ENCODE measurements at regions not wholly inside any gene's neighbourhood (a gene's known extent, or its start where the extent isn't known, plus 50 kb on each side); places are given as distances from the start of the nearest gene placed in this dataset.
"Not testable (repeated sequence)": the region's sequence is repeated elsewhere in the genome, so short reads cannot be mapped to it uniquely, and the experiment has no call there.

DNA sequence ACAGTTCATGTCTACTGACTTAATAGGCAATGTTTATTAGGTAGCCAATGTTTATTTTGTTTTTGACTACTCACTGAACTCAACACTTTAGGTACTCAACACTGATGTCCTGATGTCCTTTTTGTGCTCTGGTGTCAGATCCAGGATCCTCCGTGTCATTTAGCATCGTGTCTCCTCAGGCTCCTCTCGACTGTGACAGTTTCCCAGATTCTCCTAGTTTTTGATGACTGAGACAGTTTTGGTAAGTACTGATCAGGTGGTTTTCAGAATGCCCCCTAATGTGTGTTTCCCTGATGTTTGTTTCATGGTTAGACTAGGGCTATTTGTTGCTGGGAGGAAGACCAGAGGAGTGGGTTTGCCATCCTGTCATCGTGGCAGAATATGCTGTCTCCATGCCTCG lies 719.7 kb upstream of the SOX11 start:
- DNase-seq (ENCODE audit: low spot score): no peak

DNA sequence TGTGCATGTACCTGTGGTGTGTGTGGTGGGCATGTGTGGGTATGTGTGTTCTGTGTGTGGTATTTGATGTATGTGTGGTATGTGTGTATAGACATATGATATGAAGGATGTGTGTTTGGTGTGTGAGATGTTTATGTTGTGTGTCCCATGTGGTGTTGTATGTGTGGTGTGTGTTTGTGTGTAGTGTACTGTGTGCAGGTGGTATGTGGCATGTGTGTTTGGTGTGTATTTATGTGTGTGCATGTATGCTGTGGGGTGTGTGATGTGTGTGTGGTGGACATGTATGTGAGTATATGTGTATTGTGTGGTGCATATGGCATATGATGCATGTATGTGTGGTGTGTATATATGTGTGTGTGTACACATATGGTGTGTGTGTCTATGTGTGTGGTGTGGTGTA lies 718.8 kb upstream of the SOX11 start:
- no peak for DNase-seq (ENCODE audit: low spot score)

DNA sequence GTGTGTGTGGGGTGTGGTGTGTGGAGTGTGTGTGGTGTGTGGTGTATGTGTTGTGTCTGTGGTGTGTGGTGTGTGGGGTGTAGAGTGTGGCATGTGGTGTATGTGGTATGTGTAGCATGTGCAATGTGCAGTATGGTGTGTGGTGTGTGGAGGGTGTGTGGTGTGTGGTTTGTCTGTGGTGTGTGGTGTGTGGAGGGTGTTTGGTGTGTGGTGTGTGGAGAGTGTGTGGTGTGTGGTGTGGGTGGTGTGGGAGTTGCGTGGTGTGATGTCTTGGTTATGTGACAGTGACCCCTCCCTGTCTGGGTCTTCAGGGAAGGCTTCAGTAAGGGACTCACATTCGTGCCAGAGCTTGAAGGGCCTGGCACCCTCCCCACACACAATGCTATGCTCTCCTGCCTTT lies 718.2 kb upstream of the SOX11 start:
- DNase-seq (ENCODE audit: low spot score): no peak

DNA sequence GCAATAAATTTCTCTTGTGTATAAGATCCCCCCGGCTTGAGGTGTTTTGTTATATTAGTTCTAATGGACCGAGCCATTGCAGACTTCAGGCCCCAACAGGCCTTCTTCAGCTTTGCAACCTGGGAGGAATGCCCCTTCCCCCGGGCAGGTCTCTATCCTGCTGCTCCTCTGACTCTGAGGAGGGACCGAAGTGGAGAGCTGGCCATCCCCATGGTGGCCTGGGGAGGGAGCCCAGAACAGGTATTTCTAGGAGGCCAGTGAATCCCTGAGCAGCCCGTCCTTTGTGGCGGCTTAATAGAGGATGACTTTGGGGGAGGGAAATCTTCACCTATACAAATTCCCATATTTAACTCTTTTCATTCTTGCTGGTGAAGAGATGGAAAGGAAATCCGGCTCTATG lies 715.8 kb upstream of the SOX11 start:
- DNase-seq (ENCODE audit: low spot score): no peak

DNA sequence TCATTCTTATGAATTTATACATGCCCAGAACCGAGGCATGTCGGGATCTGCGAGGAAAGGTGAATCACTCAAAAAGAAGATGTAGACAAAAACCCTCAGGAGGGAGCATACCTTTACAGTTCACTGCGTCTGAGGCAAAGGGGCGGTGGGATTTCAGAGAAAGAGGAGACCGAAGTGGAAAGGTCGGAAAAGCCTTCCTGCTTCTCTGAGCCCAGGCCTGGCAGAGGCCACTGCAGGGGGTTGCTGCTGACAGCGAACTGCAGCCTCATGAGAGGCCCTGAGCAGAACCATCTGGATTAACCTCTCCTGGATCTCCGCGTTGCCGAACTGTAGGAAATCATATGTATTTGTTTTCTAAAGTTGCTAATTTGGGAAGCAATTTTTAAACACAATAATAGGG lies 713.1 kb upstream of the SOX11 start:
- DNase-seq (ENCODE audit: low spot score): no peak

DNA sequence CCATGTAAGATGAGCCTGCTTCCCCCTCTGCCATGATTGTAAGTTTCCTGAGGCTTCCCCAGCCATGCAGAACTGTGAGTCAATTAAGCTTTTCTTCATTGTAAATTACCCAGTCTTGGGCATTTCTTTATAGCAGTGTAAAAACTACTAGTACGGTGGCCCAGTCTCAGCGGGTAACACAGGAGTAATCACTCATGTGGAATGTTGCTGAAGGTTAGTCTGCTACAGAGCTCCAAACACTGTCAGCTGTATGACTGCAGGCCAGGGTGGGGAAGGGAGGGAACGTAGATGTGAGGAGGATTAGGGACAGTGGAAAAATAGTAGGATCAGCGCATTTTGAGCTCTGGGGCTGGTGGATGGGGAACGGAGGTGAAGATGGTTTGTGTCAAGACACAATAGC lies 711.2 kb upstream of the SOX11 start:
- no peak for DNase-seq (ENCODE audit: low spot score)

DNA sequence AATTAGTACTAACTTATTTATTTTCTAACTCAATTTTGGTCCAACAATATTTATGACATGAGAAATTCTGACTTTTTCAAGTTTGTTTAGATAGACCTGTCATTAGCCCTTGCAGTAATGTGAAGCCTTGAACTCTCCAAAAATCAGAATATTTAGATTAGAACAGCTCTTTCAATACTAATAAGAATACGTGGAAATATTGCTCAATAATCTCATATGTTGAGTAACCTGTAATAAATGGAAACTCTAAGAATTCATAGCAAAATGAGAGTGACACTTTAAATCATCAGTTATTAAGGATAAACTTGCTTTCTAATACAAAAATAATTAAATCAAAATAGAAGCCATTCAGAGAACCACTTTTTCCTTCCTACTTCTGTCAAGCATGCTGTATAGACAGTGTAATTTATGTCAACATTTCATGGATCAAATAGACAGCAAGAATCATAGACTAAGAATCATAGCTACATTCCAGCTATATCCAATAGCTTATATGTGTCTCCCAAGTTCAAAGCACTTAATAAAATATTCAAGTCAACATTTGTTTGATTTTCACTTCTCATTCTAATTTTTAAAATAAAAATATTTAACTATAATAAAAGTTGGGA lies 710.3 kb upstream of the SOX11 start:
- DNase-seq (ENCODE audit: low spot score): no peak

DNA sequence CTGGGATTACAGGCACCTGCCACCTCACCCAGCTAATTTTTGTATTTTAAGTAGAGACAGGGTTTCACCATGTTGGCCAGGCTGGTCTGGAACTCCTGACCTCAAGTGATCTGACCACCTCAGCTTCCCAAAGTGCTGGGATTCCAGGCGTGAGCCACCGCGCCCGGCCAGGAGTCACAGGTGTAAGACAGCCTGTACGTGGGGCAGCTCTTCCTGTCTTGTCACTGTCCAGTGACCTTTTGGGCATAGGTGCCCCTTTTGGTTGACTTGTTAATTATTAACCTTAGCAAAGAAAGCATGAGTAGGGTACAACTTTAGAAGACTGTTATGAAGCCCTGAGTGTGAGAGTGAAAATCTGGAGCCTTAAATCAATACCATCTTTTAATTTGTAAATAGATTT lies 703.7 kb upstream of the SOX11 start:
- DNase-seq (ENCODE audit: low spot score): not testable (repeated sequence)

DNA sequence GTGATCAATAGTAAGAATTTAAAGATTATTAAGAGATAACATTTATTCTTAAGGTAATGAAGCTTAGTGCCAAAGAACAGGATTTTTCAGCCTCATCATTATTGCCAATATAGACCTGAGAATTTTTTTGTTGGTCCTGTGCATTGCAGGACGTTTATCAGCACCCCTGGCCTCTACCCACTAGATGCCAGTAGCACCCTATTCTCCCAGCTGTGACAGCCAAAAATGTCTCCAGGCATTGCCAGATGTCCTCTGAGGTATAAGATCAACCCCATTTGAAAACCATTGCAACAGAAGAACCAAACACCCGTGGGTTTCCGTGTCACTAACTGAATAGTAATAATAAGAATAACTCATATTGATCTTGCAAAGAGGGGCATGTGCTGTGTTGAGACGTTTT lies 700.0 kb upstream of the SOX11 start:
- no peak for DNase-seq (ENCODE audit: low spot score)

DNA sequence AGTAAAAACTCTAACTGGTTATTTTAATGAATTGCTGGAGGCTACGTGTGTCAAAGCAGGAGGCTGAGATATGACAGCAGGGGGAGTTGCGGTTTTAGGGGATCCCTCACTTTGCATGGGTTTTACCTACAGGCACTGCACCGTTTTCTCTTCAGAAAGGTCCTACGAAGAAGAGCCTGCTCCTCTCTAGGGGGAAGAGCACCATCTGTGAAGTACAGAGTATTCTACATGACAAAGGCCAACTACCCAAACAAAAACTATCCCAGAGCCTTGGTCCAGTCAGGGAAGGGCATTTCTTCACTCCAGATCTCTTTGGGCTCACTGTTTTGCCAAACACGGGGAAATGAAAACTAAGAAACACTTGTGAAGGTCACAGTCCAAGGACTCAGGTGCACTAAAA lies 696.7 kb upstream of the SOX11 start:
- no peak for DNase-seq (ENCODE audit: low spot score)

DNA sequence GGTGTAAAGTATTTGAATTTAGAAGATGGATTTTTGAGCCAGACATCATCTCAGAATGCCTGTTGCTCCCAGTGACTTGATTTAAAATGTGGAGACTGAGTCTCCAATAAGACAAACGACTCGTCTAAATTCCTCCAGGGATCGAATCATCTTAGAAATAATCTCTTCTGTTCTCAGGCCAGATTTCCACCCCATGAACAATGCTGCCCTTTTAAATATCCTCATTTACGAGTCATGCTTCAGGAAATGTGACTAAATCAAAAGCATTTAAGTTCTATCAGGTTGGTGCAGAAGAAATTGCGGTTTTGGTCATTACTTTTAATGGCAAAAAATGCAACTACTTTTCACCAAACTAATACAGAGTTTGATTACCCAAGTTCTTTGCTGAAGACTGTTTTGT lies 684.6 kb upstream of the SOX11 start:
- no peak for DNase-seq (ENCODE audit: low spot score)

DNA sequence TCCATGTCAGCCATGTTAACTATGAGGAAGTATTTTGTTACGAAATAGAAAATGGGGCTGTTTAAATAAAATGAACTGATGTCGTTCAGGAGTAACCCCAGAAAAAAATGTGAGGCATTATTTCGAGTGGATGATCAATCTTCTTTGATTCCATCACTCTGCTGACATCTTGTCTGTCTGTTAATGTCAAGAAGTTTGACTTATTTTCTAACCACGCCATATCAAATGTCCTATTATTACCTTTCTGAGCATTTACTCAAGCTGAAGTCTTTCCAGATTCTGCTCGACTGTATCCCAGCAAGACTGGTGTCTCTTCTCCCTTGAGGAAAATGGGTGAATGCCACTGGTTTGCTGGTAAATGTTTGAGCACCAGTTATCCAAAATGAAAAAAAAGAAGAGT lies 672.9 kb upstream of the SOX11 start:
- no peak for DNase-seq (ENCODE audit: low spot score)

DNA sequence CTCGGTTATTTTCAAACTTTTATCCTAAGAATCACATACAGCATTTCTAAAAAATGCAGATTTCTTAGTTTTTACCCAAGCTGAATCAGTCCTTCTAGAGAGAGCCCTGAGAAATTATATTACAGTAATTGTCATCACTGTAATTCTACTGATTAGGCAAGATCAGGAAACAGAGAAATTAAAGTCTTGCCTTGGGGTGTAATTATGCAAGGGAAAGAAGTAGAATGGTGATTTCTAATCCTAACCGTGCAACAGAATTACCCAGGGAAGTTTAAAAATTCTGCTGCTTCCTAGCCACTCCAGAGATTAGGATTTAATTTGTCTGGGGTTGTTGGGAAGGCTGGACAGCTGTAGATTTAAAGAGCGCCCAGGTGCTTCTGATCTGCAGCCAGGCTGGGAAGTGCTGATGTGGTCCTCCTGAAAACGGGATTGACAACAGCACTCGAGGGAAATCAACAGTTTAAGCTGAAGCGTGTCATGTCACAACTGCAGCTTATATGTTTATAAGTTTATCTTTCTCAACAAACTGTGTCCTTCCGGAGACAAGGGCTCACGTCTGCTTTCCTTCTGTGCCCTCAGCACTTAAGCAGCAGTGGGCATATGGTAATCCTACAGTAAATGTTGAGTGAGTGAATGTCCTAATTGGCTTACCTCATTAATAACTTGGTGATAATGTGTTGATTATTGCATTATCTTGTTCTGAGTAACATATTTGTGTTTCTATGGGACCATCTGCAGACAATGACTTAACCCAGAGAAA lies 671.9 kb upstream of the SOX11 start:
- DNase-seq (ENCODE audit: low spot score): no peak

DNA sequence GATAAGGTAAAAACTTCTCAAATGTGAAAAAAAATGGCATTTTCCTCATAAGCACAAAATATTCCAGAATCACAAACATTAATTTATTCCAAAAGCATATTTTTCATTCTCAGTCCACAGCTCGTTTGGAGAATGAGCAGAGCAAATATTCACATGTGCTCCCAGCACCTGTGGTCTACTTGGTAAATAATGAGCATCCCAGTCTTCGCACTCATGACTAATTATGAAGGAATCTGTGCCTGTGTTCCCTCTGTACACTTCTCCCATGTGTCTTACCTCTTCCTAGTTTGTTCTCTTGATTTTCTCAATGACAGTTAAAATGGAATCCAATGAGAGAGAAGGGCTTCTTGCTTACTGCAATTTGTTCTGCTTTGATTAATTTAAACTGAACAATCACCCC lies 671.0 kb upstream of the SOX11 start:
- DNase-seq (ENCODE audit: low spot score): no peak

DNA sequence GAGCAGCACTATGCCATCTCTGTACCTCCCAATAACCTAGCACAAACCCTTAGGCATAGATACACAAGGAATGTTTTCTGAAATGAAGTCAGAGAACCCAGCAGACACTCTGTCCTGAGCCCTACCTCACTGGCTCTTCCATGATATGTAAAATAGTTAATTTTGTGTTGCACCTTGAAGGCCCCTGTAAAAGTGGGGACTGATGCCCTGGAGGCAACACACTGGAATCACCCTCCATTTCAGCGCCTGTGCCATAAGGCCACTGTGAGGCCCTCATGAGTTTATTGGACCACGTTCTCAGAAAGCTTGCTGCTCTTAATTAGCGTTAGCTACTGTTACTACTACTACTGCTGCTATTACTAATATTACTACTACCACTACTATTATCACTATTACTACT lies 670.1 kb upstream of the SOX11 start:
- no peak for DNase-seq (ENCODE audit: low spot score)

DNA sequence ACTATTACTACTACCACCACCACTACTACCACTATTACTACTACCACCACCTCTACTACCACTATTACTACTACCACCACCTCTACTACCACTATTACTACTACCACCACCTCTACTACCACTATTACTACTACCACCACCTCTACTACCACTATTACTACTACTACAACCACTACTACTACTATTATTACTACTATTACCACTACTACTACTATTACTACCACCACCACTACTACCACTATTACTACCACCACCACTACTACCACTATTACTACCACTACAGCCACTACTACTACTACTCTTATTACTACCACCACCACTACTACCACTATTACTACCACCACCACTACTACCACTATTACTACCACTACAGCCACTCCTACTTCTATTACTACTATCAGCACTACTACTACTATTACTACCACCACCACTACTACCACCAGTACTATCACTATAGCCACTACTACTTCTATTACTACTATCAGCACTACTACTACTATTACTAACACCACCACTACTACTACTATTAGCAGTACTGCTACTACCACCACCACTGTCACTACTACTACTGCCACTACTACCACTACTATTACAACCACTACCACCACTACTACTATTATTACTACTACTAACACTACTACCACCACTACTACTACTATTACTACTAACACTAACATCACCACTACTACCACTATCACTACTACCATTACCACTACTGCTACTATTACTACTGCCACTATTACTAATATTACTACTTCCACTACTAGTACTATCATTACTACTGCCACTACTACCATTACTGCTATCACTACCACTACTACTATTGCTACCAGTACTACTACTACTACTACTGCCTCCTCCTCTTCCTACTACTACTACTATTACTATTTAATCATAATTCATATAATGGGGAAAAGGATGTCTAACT lies 669.2 kb upstream of the SOX11 start:
- not testable (repeated sequence) for DNase-seq (ENCODE audit: low spot score)

DNA sequence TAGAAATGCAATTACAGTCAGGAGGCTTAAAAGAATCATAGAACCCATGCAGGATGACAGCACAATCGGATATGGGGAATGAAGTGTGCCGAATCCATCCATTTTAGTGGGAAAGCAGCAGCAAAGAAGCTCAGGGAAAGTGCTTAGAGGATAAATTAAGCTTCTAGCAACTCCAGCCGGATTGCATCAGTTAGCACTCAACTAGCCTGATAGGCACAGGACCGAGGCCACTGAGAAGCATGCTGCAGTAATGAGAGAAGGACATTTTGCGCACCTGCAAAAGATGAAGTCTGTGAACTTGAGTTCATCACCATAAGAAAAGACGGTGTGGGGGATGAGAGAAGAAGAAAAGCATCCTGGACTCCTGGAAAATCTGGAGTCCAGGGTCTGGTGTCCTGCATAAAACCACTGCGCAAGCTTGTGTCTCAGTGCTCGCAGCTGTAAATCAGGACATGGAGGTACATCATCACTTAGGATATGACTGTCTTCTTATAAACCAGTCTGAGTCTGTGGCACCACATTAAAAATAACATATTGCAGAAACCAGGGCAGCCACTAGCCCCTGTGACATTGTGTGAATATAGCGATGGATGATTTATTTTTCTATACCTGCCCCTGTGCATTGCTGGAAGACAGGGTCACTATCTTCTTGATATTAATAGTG lies 665.5 kb upstream of the SOX11 start:
- no peak for DNase-seq (ENCODE audit: low spot score)

DNA sequence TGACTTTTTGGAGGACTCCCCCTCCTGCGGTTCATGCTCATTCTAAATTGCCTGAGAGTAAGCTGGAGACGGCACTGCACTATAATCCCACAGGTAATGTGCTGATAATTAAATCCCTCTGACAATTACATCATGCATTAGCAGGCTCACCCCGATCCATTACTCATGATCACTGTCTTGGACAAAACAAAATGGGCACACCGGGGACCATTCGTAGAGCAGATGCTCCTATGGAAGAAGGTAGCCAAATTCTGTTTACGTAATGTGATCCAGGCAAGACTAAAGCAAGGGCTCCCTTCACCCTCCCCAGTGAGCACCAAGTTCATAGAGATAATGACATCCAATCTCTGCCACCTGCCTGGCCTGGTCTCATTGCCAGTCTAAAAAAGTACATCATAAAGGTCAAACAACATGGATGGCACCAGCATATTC lies 657.1 kb upstream of the SOX11 start:
- no peak for DNase-seq (ENCODE audit: low spot score)

DNA sequence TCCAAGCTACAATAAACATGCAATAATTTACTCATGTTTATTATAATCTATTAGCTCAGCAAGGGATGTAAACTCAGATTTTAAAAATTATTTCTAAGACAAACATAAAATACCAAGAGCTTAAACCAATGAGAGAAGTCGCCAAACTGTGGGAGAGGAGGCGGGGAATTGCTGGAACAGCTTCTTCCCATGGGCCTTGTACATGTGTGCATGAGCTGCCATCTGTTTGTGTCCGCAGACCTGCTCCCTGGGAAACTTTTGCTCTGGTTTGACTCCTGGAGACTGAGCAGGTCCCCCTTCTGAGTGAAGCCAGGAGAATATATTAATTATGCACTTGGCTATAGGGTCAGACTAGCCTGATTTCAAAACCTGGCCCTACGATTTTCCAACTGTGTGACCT lies 655.9 kb upstream of the SOX11 start:
- no peak for DNase-seq (ENCODE audit: low spot score)

DNA sequence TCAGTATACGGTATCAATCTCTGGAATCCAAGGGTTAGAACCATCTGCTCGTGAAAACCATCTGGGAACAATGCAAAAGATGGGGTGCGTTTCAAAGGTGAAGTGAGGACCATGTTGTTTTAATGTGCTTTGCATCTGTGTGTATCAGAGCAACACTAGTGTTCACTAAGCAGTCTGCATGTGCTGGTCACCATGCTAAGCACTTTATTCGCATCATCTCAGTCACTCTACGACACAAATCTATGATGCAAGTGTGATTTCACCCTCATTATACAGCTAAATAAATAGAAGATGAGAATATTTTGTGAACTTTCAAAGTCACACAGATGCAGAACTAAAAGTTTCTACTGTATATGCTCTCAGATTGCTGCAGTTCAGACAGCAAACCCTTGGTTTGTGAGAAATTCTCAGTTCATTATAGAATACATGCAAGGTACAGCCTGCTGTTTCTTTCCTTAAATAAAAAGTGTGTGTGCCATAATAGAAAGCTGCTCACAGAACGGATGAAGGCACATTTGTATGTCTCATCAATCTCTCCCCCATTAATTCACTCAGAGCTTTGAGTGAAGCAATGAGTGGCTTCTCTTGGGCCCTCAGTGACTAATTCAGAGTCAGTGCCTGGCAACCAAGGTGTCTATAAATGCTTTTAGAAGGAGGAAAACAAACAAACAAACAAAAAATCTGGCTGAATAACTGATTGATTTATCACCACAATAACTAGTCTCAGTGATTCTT lies 652.8 kb upstream of the SOX11 start:
- no peak for DNase-seq (ENCODE audit: low spot score)

DNA sequence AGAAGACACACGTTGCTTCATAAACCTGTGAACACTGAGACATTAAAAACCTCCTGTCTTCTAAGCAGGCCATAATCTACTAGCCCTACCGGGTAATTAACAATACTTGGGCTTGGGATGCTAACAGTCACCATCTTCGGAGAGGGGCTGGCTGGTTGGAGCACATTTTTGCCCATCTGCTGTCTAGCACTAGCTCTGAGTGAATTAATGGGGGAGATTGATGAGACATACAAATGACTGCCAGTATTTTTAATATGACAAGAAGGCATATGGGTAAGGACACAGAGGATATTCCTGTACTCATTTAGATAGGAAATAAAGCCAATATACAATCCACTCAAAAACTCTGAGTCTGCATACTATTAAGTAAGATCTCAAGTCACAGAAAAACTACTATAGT lies 651.6 kb upstream of the SOX11 start:
- DNase-seq (ENCODE audit: low spot score): no peak

Measured in mesenteric fat pad (tissue), 1 donor.